OCI-LY7 (cell line): ENCODE measurements at regions not wholly inside any gene's neighbourhood (a gene's known extent, or its start where the extent isn't known, plus 50 kb on each side); places are given as distances from the start of the nearest gene placed in this dataset.
A peak's percentile ranks its signal among the peaks of the same experiment; 100 is the strongest.

Source experiments
- BruUV-seq: library from RNA; stranded (reverse); fragments of 400-500 nt; replicated peaks from 2 replicates; lab custom pipeline; 2021; lab: Mats Ljungman, UMichigan
- CTCF ChIA-PET: fragments of 300-600 bp; sonication (Branson Sonifier 250); formaldehyde crosslinking; loops from one replicate; lab custom pipeline; 2022; ENCODE audit warnings: antibody characterized with exemption; ENCODE audit not compliant: unreplicated experiment; lab: Charles Lee
- POLR2A ChIA-PET: fragments of 300-600 bp; sonication (Branson Sonifier 250); formaldehyde crosslinking; loops from one replicate; lab custom pipeline; 2022; ENCODE audit warnings: antibody characterized with exemption; lab: Charles Lee
- DNase-seq: peaks from one replicate; pipeline ENCODE4 v3.0.0-alpha.2; 2015; ENCODE audit warnings: low spot score
- H2AFZ ChIP-seq: fragments of 200-600 bp; sonication (generic), shearing (Covaris generic); 2 replicates; pipeline ENCODE4 v1.6.1; 2014; ENCODE audit warnings: mild to moderate bottlenecking, antibody characterized with exemption, low read length, moderate library complexity
- H3K27ac ChIP-seq: fragments of 200-600 bp; sonication (generic); 2 replicates; pipeline ENCODE4 v1.5.1; 2014; ENCODE audit warnings: mixed run types, low read depth, mild to moderate bottlenecking, moderate library complexity, low read length, inconsistent platforms; ENCODE audit not compliant: poor library complexity, severe bottlenecking
- H3K36me3 ChIP-seq: fragments of 200-600 bp; sonication (generic); 2 replicates; pipeline ENCODE4 v1.6.1; 2014; ENCODE audit warnings: mild to moderate bottlenecking, antibody characterized with exemption, low read length, moderate library complexity, mixed read lengths; ENCODE audit not compliant: insufficient read depth
- H3K4me1 ChIP-seq: fragments of 200-600 bp; sonication (generic); 2 replicates; pipeline ENCODE4 v1.5.1; 2014; ENCODE audit warnings: mild to moderate bottlenecking, low read length; ENCODE audit not compliant: insufficient read depth, poor library complexity, severe bottlenecking
- H3K4me2 ChIP-seq: fragments of 200-600 bp; sonication (generic); 2 replicates; pipeline ENCODE4 v1.6.1; 2014; ENCODE audit warnings: mild to moderate bottlenecking, low read length
- H3K4me3 ChIP-seq: fragments of 200-600 bp; sonication (generic); 2 replicates; pipeline ENCODE4 v1.5.1; 2014; ENCODE audit warnings: mild to moderate bottlenecking, low read depth, low read length; ENCODE audit not compliant: poor library complexity, severe bottlenecking
- H3K79me2 ChIP-seq: fragments of 200-600 bp; sonication (generic); 2 replicates; pipeline ENCODE4 v1.6.1; 2016; ENCODE audit warnings: low read depth, mild to moderate bottlenecking, low read length, moderate library complexity, mixed read lengths; ENCODE audit not compliant: insufficient read depth
- H3K9me2 ChIP-seq: fragments of 200-600 bp; sonication (generic); 2 replicates; pipeline ENCODE4 v1.6.1; 2016; ENCODE audit warnings: mild to moderate bottlenecking, low read length, mixed read lengths; ENCODE audit not compliant: insufficient read depth
- H3K9me3 ChIP-seq: fragments of 200-600 bp; sonication (generic); 2 replicates; pipeline ENCODE4 v1.6.1; 2014; ENCODE audit warnings: mild to moderate bottlenecking, mixed run types, low read length, mixed read lengths
- H4K20me1 ChIP-seq: fragments of 200-600 bp; sonication (generic); 2 replicates; pipeline ENCODE4 v1.6.1; 2014; ENCODE audit warnings: mild to moderate bottlenecking, antibody characterized with exemption, low read length, moderate library complexity, mixed read lengths; ENCODE audit not compliant: insufficient read depth
- CTCF ChIP-seq: fragments of 200-600 bp; sonication (generic); conservative IDR thresholded peaks from 2 replicates; pipeline ENCODE4 v1.5.1; 2014; ENCODE audit warnings: mild to moderate bottlenecking, antibody characterized with exemption, low read length, moderate library complexity, mixed read lengths
- EZH2phosphoT487 ChIP-seq: fragments of 200-600 bp; sonication (generic); IDR thresholded peaks from 2 replicates; pipeline ENCODE4 v1.6.1; 2018; ENCODE audit warnings: low read depth, borderline replicate concordance, mild to moderate bottlenecking, mixed run types, antibody characterized with exemption, low read length, moderate library complexity, mixed read lengths
- intact Hi-C: fragments of 100-400 bp; cut with micrococcal nuclease; formaldehyde crosslinking; loops from one replicate; pipeline ENCODE4 v1.10.0; 2022; ENCODE audit not compliant: unreplicated experiment

GRCh38 chr18:54503131-54503894 is 87.7 kb upstream of the DYNAP start:
- Histone ChIP-seq H3K36me3 (no peaks in the 10 kb centered on the region), H3K9me3 (no peaks in the 10 kb centered on the region), H3K4me2 (no peak overlapping the region), H3K79me2 (no peaks in the 10 kb centered on the region), H3K4me1 (peaks cover 12% of the 10 kb centered on the region), H3K9me2 (no peaks in the 10 kb centered on the region), H4K20me1 (no peaks in the 10 kb centered on the region), H3K4me3 (no peak overlapping the region), H2AFZ (no peak overlapping the region), H3K27ac (no peak overlapping the region)
- no peak for DNase-seq
- ChIA-PET CTCF (no interaction called here), POLR2A (no interaction called here)
- BruUV-seq = no TSS peak
- intact Hi-C loops = loop anchor here (10.0 kb wide), 1 partner anchor 59 kb away; no protein-coding TSS in a partner anchor
- 0 out of 2 replicates have a peak, but pooled peaks have one; percentile 42 for TF ChIP-seq CTCF
- no peak for TF ChIP-seq EZH2phosphoT487

- H3K9me3 ChIP-seq = no peaks in the 10 kb centered on the region
- H4K20me1 ChIP-seq = no peaks in the 10 kb centered on the region
- ChIA-PET CTCF (no interaction called here), POLR2A (no interaction called here)
- no peaks in the 10 kb centered on the region for H3K9me2 ChIP-seq
- peak overlapping the region; percentile 82 for H2AFZ ChIP-seq
- intact Hi-C loops = loop anchor here (10.0 kb wide), 1 partner anchor 62 kb away; no protein-coding TSS in a partner anchor
- peak overlapping the region; percentile 23; the same call in 1 of the 2 replicates for H3K4me2 ChIP-seq
- no peak overlapping the region for H3K4me3 ChIP-seq
- H3K27ac ChIP-seq = peak overlapping the region; percentile 11
- peak; percentile 11 for DNase-seq
- H3K79me2 ChIP-seq = no peaks in the 10 kb centered on the region
- H3K36me3 ChIP-seq = no peaks in the 10 kb centered on the region
- no TSS peak for BruUV-seq
- TF ChIP-seq EZH2phosphoT487 (no peak), CTCF (no peak)
- H3K4me1 ChIP-seq = peaks cover 12% of the 10 kb centered on the region
These were observed 84.4 kb upstream of the DYNAP start for GRCh38 chr18:54506516-54507261.
